ENCODE measurements at regions not wholly inside any gene's neighbourhood (a gene's known extent, or its start where the extent isn't known, plus 50 kb on each side); places are given as distances from the start of the nearest gene placed in this dataset.

GRCh38 chr2:129103936-129104878, 785.5 kb upstream of the HS6ST1 start:
- H3K36me3 ChIP-seq (ENCODE audit: control insufficient read depth in 2 of 2, insufficient read depth in 2 of 2, low read length in 1 of 2) = no peaks in the 10 kb centered on the region
- no peaks in the 10 kb centered on the region for H3K27me3 ChIP-seq (ENCODE audit: control insufficient read depth in 1 of 2, insufficient read depth in 2 of 2, low read length in 2 of 2)
- no peak overlapping the region for H3K27ac ChIP-seq (ENCODE audit: low read depth in 2 of 2, low read length in 1 of 2)
- WGBS, 2 donors = 64 to 65% methylated on average over 13 of the region's 13 CpGs
- peaks cover 0 to 8% of the 10 kb centered on the region in 2 donors for H3K4me1 ChIP-seq (ENCODE audit: control insufficient read depth in 2 of 2, insufficient read depth in 2 of 2, low read length in 1 of 2)
- no peak overlapping the region for H3K4me3 ChIP-seq (ENCODE audit: low read depth in 1 of 2, low read length in 2 of 2)
- H3K9me3 ChIP-seq (ENCODE audit: control insufficient read depth in 2 of 2, insufficient read depth in 1 of 2, low read depth in 1 of 2, low read length in 1 of 2) = no peaks in the 10 kb centered on the region

- 93 to 95% methylated on average over 6 of the region's 6 CpGs for WGBS, 2 donors
- no peaks in the 10 kb centered on the region for H3K4me1 ChIP-seq (ENCODE audit: control insufficient read depth in 2 of 2, insufficient read depth in 2 of 2, low read length in 1 of 2)
- no peaks in the 10 kb centered on the region for H3K27me3 ChIP-seq (ENCODE audit: control insufficient read depth in 1 of 2, insufficient read depth in 2 of 2, low read length in 2 of 2)
- no peaks in the 10 kb centered on the region for H3K9me3 ChIP-seq (ENCODE audit: control insufficient read depth in 2 of 2, insufficient read depth in 1 of 2, low read depth in 1 of 2, low read length in 1 of 2)
- H3K27ac ChIP-seq (ENCODE audit: low read depth in 2 of 2, low read length in 1 of 2) = no peak overlapping the region
- no peak overlapping the region for H3K4me3 ChIP-seq (ENCODE audit: low read depth in 1 of 2, low read length in 2 of 2)
- no peaks in the 10 kb centered on the region for H3K36me3 ChIP-seq (ENCODE audit: control insufficient read depth in 2 of 2, insufficient read depth in 2 of 2, low read length in 1 of 2)
These were observed 793.5 kb upstream of the HS6ST1 start for GRCh38 chr2:129112181-129112580.

- 82 to 84% methylated on average over 6 of the region's 6 CpGs for WGBS, 2 donors
- Histone ChIP-seq H3K4me3 (ENCODE audit: low read depth in 1 of 2, low read length in 2 of 2) (no peak overlapping the region), H3K27ac (ENCODE audit: low read depth in 2 of 2, low read length in 1 of 2) (no peak overlapping the region), H3K27me3 (ENCODE audit: control insufficient read depth in 1 of 2, insufficient read depth in 2 of 2, low read length in 2 of 2) (no peaks in the 10 kb centered on the region), H3K9me3 (ENCODE audit: control insufficient read depth in 2 of 2, insufficient read depth in 1 of 2, low read depth in 1 of 2, low read length in 1 of 2) (no peaks in the 10 kb centered on the region), H3K4me1 (ENCODE audit: control insufficient read depth in 2 of 2, insufficient read depth in 2 of 2, low read length in 1 of 2) (no peaks in the 10 kb centered on the region), H3K36me3 (ENCODE audit: control insufficient read depth in 2 of 2, insufficient read depth in 2 of 2, low read length in 1 of 2) (no peaks in the 10 kb centered on the region)
These were observed 795.1 kb upstream of the HS6ST1 start for GRCh38 chr2:129113776-129114175.

GRCh38 chr2:129117434-129117833, 798.8 kb upstream of the HS6ST1 start:
- Histone ChIP-seq H3K27ac (ENCODE audit: low read depth in 2 of 2, low read length in 1 of 2) (no peak overlapping the region), H3K27me3 (ENCODE audit: control insufficient read depth in 1 of 2, insufficient read depth in 2 of 2, low read length in 2 of 2) (no peaks in the 10 kb centered on the region), H3K4me3 (ENCODE audit: low read depth in 1 of 2, low read length in 2 of 2) (no peak overlapping the region), H3K9me3 (ENCODE audit: control insufficient read depth in 2 of 2, insufficient read depth in 1 of 2, low read depth in 1 of 2, low read length in 1 of 2) (no peaks in the 10 kb centered on the region), H3K4me1 (ENCODE audit: control insufficient read depth in 2 of 2, insufficient read depth in 2 of 2, low read length in 1 of 2) (no peaks in the 10 kb centered on the region), H3K36me3 (ENCODE audit: control insufficient read depth in 2 of 2, insufficient read depth in 2 of 2, low read length in 1 of 2) (no peaks in the 10 kb centered on the region)
- 74 to 79% methylated on average over 2 of the region's 2 CpGs for WGBS, 2 donors

- H3K27me3 ChIP-seq (ENCODE audit: control insufficient read depth in 1 of 2, insufficient read depth in 2 of 2, low read length in 2 of 2) = no peaks in the 10 kb centered on the region
- no peaks in the 10 kb centered on the region for H3K4me1 ChIP-seq (ENCODE audit: control insufficient read depth in 2 of 2, insufficient read depth in 2 of 2, low read length in 1 of 2)
- H3K4me3 ChIP-seq (ENCODE audit: low read depth in 1 of 2, low read length in 2 of 2) = no peak overlapping the region
- H3K9me3 ChIP-seq (ENCODE audit: control insufficient read depth in 2 of 2, insufficient read depth in 1 of 2, low read depth in 1 of 2, low read length in 1 of 2) = no peaks in the 10 kb centered on the region
- no peaks in the 10 kb centered on the region for H3K36me3 ChIP-seq (ENCODE audit: control insufficient read depth in 2 of 2, insufficient read depth in 2 of 2, low read length in 1 of 2)
- H3K27ac ChIP-seq (ENCODE audit: low read depth in 2 of 2, low read length in 1 of 2) = no peak overlapping the region
These were observed 799.6 kb upstream of the HS6ST1 start for GRCh38 chr2:129118296-129118695.

GRCh38 chr2:129129087-129129486, 810.4 kb upstream of the HS6ST1 start:
- Histone ChIP-seq H3K27me3 (ENCODE audit: control insufficient read depth in 1 of 2, insufficient read depth in 2 of 2, low read length in 2 of 2) (no peaks in the 10 kb centered on the region), H3K4me3 (ENCODE audit: low read depth in 1 of 2, low read length in 2 of 2) (no peak overlapping the region), H3K36me3 (ENCODE audit: control insufficient read depth in 2 of 2, insufficient read depth in 2 of 2, low read length in 1 of 2) (no peaks in the 10 kb centered on the region), H3K27ac (ENCODE audit: low read depth in 2 of 2, low read length in 1 of 2) (peak overlapping the region in 1 of 2 donors; percentile 25), H3K9me3 (ENCODE audit: control insufficient read depth in 2 of 2, insufficient read depth in 1 of 2, low read depth in 1 of 2, low read length in 1 of 2) (no peaks in the 10 kb centered on the region), H3K4me1 (ENCODE audit: control insufficient read depth in 2 of 2, insufficient read depth in 2 of 2, low read length in 1 of 2) (no peaks in the 10 kb centered on the region)
- WGBS, 2 donors = 34 to 44% methylated on average over 4 of the region's 4 CpGs

- H3K4me1 ChIP-seq (ENCODE audit: control insufficient read depth in 2 of 2, insufficient read depth in 2 of 2, low read length in 1 of 2) = no peaks in the 10 kb centered on the region
- no peak overlapping the region for H3K4me3 ChIP-seq (ENCODE audit: low read depth in 1 of 2, low read length in 2 of 2)
- no peaks in the 10 kb centered on the region for H3K9me3 ChIP-seq (ENCODE audit: control insufficient read depth in 2 of 2, insufficient read depth in 1 of 2, low read depth in 1 of 2, low read length in 1 of 2)
- 81 to 90% methylated on average over 8 of the region's 8 CpGs for WGBS, 2 donors
- H3K27ac ChIP-seq (ENCODE audit: low read depth in 2 of 2, low read length in 1 of 2) = no peak overlapping the region
- no peaks in the 10 kb centered on the region for H3K36me3 ChIP-seq (ENCODE audit: control insufficient read depth in 2 of 2, insufficient read depth in 2 of 2, low read length in 1 of 2)
- no peaks in the 10 kb centered on the region for H3K27me3 ChIP-seq (ENCODE audit: control insufficient read depth in 1 of 2, insufficient read depth in 2 of 2, low read length in 2 of 2)
These were observed 815.3 kb upstream of the HS6ST1 start for GRCh38 chr2:129133692-129134641.

- Histone ChIP-seq H3K9me3 (ENCODE audit: control insufficient read depth in 2 of 2, insufficient read depth in 1 of 2, low read depth in 1 of 2, low read length in 1 of 2) (no peaks in the 10 kb centered on the region), H3K27ac (ENCODE audit: low read depth in 2 of 2, low read length in 1 of 2) (no peak overlapping the region), H3K4me3 (ENCODE audit: low read depth in 1 of 2, low read length in 2 of 2) (no peak overlapping the region), H3K27me3 (ENCODE audit: control insufficient read depth in 1 of 2, insufficient read depth in 2 of 2, low read length in 2 of 2) (no peaks in the 10 kb centered on the region), H3K4me1 (ENCODE audit: control insufficient read depth in 2 of 2, insufficient read depth in 2 of 2, low read length in 1 of 2) (no peaks in the 10 kb centered on the region), H3K36me3 (ENCODE audit: control insufficient read depth in 2 of 2, insufficient read depth in 2 of 2, low read length in 1 of 2) (no peaks in the 10 kb centered on the region)
- 87 to 89% methylated on average over 5 of the region's 5 CpGs for WGBS, 2 donors
These were observed 816.3 kb upstream of the HS6ST1 start for GRCh38 chr2:129135017-129135416.

GRCh38 chr2:129139380-129139779, 820.7 kb upstream of the HS6ST1 start:
- Histone ChIP-seq H3K4me3 (ENCODE audit: low read depth in 1 of 2, low read length in 2 of 2) (no peak overlapping the region), H3K27me3 (ENCODE audit: control insufficient read depth in 1 of 2, insufficient read depth in 2 of 2, low read length in 2 of 2) (no peaks in the 10 kb centered on the region), H3K27ac (ENCODE audit: low read depth in 2 of 2, low read length in 1 of 2) (peak overlapping the region in 1 of 2 donors; percentile 86), H3K4me1 (ENCODE audit: control insufficient read depth in 2 of 2, insufficient read depth in 2 of 2, low read length in 1 of 2) (no peaks in the 10 kb centered on the region), H3K9me3 (ENCODE audit: control insufficient read depth in 2 of 2, insufficient read depth in 1 of 2, low read depth in 1 of 2, low read length in 1 of 2) (peaks cover 0 to 1% of the 10 kb centered on the region in 2 donors), H3K36me3 (ENCODE audit: control insufficient read depth in 2 of 2, insufficient read depth in 2 of 2, low read length in 1 of 2) (no peaks in the 10 kb centered on the region)
- WGBS, 2 donors = 49 to 61% methylated on average over 2 of the region's 2 CpGs
